ENCODE measurements at regions not wholly inside any gene's neighbourhood (a gene's known extent, or its start where the extent isn't known, plus 50 kb on each side); places are given as distances from the start of the nearest gene placed in this dataset.

DNA sequence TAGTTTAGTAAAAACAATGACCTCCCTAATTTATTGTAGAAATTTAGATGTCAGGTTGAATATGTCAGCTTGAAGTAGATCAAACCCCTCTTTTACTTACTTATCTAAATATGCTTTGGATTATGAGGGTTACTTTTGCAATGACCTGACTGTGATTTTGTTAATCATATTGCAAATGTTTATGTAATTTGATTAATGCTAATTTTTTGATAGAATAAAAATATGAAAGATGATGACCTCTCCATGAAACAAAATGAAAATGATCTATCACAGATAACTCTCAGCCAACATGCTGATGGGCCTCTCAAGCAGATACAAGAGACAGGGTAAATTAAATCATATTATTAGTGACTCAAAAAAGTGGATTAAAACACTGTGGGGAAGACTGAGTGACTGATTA lies 131.0 kb downstream of the CEP57L1 start:
- Mint-ChIP-seq H3K9me3 (peaks cover 0 to 3% (median 0%) of the 10 kb centered on the region in 7 donors), H3K27ac (no peak overlapping the region), H3K4me3 (no peak overlapping the region), H3K4me1 (no peaks in the 10 kb centered on the region), H3K36me3 (no peaks in the 10 kb centered on the region), H3K27me3 (peaks cover 0 to 4% (median 0%) of the 10 kb centered on the region in 3 donors)
- ATAC-seq (ENCODE audit: low read depth in 2 of 2) = no peak
- no peak for DNase-seq

- Mint-ChIP-seq H3K36me3 (no peaks in the 10 kb centered on the region), H3K9me3 (peaks cover 0 to 2% (median 0%) of the 10 kb centered on the region in 7 donors), H3K4me1 (peaks cover 0 to 3% (median 2%) of the 10 kb centered on the region in 3 donors), H3K4me3 (no peak overlapping the region), H3K27me3 (peaks cover 0 to 4% (median 0%) of the 10 kb centered on the region in 3 donors), H3K27ac (no peak overlapping the region)
- no peak for DNase-seq
- no peak for ATAC-seq (ENCODE audit: low read depth in 2 of 2)
Measured at GRCh38 chr6:109225946-109226345, 130.6 kb downstream of the CEP57L1 start.

- Mint-ChIP-seq H3K4me1 (peaks cover 0 to 7% (median 5%) of the 10 kb centered on the region in 3 donors), H3K36me3 (no peaks in the 10 kb centered on the region), H3K27me3 (no peaks in the 10 kb centered on the region), H3K9me3 (peaks cover 0 to 2% (median 0%) of the 10 kb centered on the region in 7 donors), H3K27ac (no peak overlapping the region), H3K4me3 (no peak overlapping the region)
- DNase-seq = no peak
- ATAC-seq (ENCODE audit: low read depth in 2 of 2) = no peak
Measured at GRCh38 chr6:109224994-109225393, 129.7 kb downstream of the CEP57L1 start.

- no peaks in the 10 kb centered on the region for H3K27me3 Mint-ChIP-seq
- ATAC-seq (ENCODE audit: low read depth in 2 of 2) (no peak), DNase-seq (no peak)
- peak overlapping the region in 2 of 6 donors; percentile 18 to 44 for H3K27ac Mint-ChIP-seq
- H3K36me3 Mint-ChIP-seq = no peaks in the 10 kb centered on the region
- no peak overlapping the region for H3K4me3 Mint-ChIP-seq
- H3K9me3 Mint-ChIP-seq = peaks cover 0 to 2% (median 0%) of the 10 kb centered on the region in 7 donors
- peaks cover 0 to 7% (median 5%) of the 10 kb centered on the region in 3 donors for H3K4me1 Mint-ChIP-seq
Measured at GRCh38 chr6:109224107-109224875, 129.0 kb downstream of the CEP57L1 start.

DNA sequence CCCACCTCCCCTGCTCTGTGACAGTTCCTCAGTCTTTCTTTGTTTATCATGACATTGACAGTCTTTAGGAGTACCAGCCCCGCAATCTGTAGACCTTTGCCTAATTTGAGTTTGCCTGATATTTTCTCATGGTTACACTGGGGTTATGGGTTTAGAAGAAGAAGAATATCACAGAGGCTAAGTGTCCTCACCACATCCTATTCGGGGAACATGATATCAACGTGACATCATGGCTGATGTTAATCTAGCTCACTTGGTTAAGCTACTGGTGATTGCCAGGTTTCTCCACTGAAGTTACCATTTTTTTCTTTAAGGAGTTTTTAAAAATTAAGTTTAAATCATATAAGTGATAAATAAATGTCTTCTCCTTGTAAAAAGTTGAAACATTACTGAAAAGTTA lies 127.5 kb downstream of the CEP57L1 start:
- peaks cover 0 to 7% (median 5%) of the 10 kb centered on the region in 3 donors for H3K4me1 Mint-ChIP-seq
- H3K36me3 Mint-ChIP-seq = no peaks in the 10 kb centered on the region
- no peak overlapping the region for H3K4me3 Mint-ChIP-seq
- H3K9me3 Mint-ChIP-seq = peaks cover 0 to 2% (median 0%) of the 10 kb centered on the region in 7 donors
- no peak for DNase-seq
- no peak overlapping the region for H3K27ac Mint-ChIP-seq
- ATAC-seq (ENCODE audit: low read depth in 2 of 2) = no peak
- peaks cover 5 to 9% (median 6%) of the 10 kb centered on the region in 3 donors for H3K27me3 Mint-ChIP-seq

- Mint-ChIP-seq H3K36me3 (no peaks in the 10 kb centered on the region), H3K27ac (no peak overlapping the region), H3K4me3 (no peak overlapping the region), H3K9me3 (peaks cover 0 to 2% (median 0%) of the 10 kb centered on the region in 7 donors), H3K27me3 (peaks cover 9 to 15% (median 13%) of the 10 kb centered on the region in 3 donors), H3K4me1 (peaks cover 0 to 7% (median 5%) of the 10 kb centered on the region in 3 donors)
- ATAC-seq (ENCODE audit: low read depth in 2 of 2) = no peak
- DNase-seq = no peak
Measured at GRCh38 chr6:109221543-109222195, 126.4 kb downstream of the CEP57L1 start.

Measured in naive B cell (primary cell).